Osteocyte (in vitro differentiated cells): ENCODE measurements at regions not wholly inside any gene's neighbourhood (a gene's known extent, or its start where the extent isn't known, plus 50 kb on each side); places are given as distances from the start of the nearest gene placed in this dataset.
"Not testable (repeated sequence)": the region's sequence is repeated elsewhere in the genome, so short reads cannot be mapped to it uniquely, and the experiment has no call there.

ENCODE experiments used
- DNase-seq: peaks from one replicate; pipeline ENCODE4 v3.0.0; 2021; ENCODE audit warnings: mixed read lengths; ENCODE audit not compliant: unreplicated experiment; ENCODE audit errors: extremely low spot score
- H3K27ac Mint-ChIP-seq: one replicate; pipeline ENCODE4 v1.8.0; 2021; ENCODE audit warnings: mild to moderate bottlenecking, mixed read lengths; ENCODE audit not compliant: unreplicated experiment
- H3K27me3 Mint-ChIP-seq: one replicate; pipeline ENCODE4 v1.8.0; 2021; ENCODE audit warnings: mixed read lengths; ENCODE audit not compliant: unreplicated experiment
- H3K36me3 Mint-ChIP-seq: one replicate; pipeline ENCODE4 v1.8.0; 2021; ENCODE audit warnings: mixed read lengths; ENCODE audit not compliant: unreplicated experiment
- H3K4me1 Mint-ChIP-seq: one replicate; pipeline ENCODE4 v1.8.0; 2021; ENCODE audit warnings: mixed read lengths; ENCODE audit not compliant: unreplicated experiment
- H3K4me3 Mint-ChIP-seq: one replicate; pipeline ENCODE4 v1.8.0; 2021; ENCODE audit warnings: mild to moderate bottlenecking, moderate library complexity, mixed read lengths; ENCODE audit not compliant: unreplicated experiment
- H3K9me3 Mint-ChIP-seq: one replicate; pipeline ENCODE4 v1.8.0; 2021; ENCODE audit warnings: mixed read lengths; ENCODE audit not compliant: unreplicated experiment
- TF ChIP-seq, protein P1 (sequence below): fragments of 200-600 bp; sonication (generic); IDR thresholded peaks from 2 replicates; pipeline ENCODE4 v1.5.0; 2021; ENCODE audit warnings: antibody characterized with exemption, mild to moderate bottlenecking, moderate library complexity

DNA sequence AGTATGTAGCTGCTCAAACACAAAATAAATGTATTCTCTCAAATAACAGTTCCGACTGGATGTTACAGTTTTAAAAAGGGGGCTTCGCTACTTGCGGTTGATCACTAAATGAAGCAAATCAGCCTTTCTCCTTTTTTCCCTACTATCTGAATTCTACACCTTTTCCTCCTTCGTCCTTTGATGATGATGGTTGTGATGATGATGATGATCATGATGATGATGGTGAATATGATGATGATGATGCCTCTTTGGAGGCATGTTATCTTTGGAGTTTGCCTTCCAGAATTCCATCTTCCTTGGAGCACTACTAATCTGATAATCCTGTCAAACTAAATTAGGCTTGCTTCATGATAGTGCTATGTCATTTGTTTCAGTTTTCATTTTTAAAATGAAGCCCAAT, 1073.3 kb downstream of the SOCS6 start:
- DNase-seq = no peak
- no peaks in the 10 kb centered on the region for H3K36me3 Mint-ChIP-seq
- H3K4me3 Mint-ChIP-seq = no peak overlapping the region
- no peaks in the 10 kb centered on the region for H3K4me1 Mint-ChIP-seq
- H3K27ac Mint-ChIP-seq = no peak overlapping the region
- TF ChIP-seq, protein P1, sequence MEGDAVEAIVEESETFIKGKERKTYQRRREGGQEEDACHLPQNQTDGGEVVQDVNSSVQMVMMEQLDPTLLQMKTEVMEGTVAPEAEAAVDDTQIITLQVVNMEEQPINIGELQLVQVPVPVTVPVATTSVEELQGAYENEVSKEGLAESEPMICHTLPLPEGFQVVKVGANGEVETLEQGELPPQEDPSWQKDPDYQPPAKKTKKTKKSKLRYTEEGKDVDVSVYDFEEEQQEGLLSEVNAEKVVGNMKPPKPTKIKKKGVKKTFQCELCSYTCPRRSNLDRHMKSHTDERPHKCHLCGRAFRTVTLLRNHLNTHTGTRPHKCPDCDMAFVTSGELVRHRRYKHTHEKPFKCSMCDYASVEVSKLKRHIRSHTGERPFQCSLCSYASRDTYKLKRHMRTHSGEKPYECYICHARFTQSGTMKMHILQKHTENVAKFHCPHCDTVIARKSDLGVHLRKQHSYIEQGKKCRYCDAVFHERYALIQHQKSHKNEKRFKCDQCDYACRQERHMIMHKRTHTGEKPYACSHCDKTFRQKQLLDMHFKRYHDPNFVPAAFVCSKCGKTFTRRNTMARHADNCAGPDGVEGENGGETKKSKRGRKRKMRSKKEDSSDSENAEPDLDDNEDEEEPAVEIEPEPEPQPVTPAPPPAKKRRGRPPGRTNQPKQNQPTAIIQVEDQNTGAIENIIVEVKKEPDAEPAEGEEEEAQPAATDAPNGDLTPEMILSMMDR = no peak
- peaks cover 26% of the 10 kb centered on the region for H3K9me3 Mint-ChIP-seq
- no peaks in the 10 kb centered on the region for H3K27me3 Mint-ChIP-seq

DNA sequence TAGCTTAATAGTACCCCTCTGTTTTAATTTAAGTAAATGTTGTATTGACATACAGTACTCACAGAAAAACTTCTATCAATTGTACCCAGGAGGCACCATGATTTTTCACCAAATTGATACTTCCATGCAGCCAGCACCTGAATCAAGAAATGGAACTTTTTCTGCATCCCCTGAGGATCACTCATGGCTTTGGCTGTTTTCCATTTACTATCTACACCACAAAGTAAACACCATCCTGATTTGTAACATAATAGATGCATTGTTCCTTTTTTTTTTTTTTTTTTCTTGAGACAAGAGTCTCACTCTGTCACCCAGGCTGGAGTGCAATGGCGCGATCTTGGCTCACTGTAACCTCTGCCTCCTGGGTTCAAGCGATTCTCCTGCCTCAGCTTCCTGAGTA, 1066.8 kb downstream of the SOCS6 start:
- not testable (repeated sequence) for H3K27ac Mint-ChIP-seq, H3K9me3 Mint-ChIP-seq, H3K4me1 Mint-ChIP-seq, H3K4me3 Mint-ChIP-seq, H3K27me3 Mint-ChIP-seq, DNase-seq, H3K36me3 Mint-ChIP-seq

DNA sequence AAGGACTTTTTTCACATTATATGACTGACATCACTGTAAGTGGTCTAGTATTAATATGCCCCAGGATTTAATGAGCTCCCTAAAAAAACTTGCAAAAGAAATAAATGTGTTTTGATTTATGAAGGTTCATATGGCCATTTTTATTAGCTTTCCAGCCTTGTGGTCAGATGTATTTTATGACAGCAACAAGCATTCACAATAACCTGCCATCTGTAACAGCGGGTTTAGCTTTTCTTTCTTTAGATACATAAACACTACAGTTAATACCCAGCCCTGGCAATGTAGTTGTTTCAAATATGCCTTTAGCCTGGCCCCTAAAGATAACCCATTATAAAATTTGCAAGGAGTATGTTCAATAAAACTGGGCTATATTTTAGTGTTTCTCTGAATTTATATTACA, 1063.8 kb downstream of the SOCS6 start:
- H3K27ac Mint-ChIP-seq = no peak overlapping the region
- TF ChIP-seq, protein P1 = no peak
- H3K4me1 Mint-ChIP-seq = no peaks in the 10 kb centered on the region
- no peak overlapping the region for H3K4me3 Mint-ChIP-seq
- no peak for DNase-seq
- no peaks in the 10 kb centered on the region for H3K9me3 Mint-ChIP-seq
- no peaks in the 10 kb centered on the region for H3K36me3 Mint-ChIP-seq
- H3K27me3 Mint-ChIP-seq = no peaks in the 10 kb centered on the region

DNA sequence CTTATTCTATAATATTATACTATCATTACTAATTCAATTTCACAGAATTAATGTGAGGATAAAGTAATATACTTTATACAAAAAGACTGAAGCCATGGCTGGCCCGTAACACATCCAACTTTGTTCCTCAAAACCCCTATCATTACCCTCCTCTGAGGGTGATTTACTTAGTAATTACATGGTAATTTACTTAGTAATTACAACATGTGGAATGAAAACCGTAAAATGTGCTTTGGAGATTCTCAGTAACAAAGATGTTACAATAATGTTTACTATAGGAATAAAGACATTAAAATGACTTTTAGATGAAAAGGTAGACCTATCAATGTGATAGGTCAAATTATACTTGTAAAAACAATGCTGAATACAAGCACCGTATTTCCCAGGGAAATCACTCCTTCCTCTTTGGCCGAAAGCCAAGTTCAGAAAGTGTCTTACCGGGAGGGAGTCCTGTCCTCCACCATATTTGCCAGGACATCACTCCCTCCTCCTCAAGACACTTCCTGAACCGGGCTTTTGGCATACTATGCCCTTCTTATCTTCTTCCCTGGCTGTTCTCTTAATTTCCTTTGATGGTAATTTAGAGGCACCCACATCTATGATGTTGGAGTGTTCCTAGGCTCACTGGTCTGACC, 1047.8 kb downstream of the SOCS6 start:
- no peak overlapping the region for H3K27ac Mint-ChIP-seq
- no peaks in the 10 kb centered on the region for H3K27me3 Mint-ChIP-seq
- TF ChIP-seq, protein P1 = no peak
- H3K9me3 Mint-ChIP-seq = no peaks in the 10 kb centered on the region
- DNase-seq = no peak
- H3K4me3 Mint-ChIP-seq = no peak overlapping the region
- H3K4me1 Mint-ChIP-seq = no peaks in the 10 kb centered on the region
- no peaks in the 10 kb centered on the region for H3K36me3 Mint-ChIP-seq

DNA sequence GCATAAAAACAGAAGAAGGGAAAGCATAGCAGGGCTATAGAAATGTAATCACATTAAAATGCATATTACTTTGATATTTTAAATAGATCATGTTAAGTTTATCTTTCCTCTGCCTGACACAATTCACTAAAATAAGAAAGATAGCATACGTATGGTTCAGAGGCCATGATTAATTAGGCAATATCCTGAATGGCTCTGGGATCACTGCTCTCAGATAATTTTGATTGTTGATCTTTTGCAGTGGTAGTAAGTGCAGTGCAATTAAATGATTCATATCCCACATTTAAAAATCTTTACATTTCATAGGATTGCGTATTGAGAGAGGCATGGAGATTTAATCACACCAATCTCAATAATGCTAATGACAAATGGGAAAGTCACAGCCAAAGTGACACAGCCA, 1040.7 kb downstream of the SOCS6 start:
- no peaks in the 10 kb centered on the region for H3K36me3 Mint-ChIP-seq
- TF ChIP-seq, protein P1 = no peak
- no peaks in the 10 kb centered on the region for H3K27me3 Mint-ChIP-seq
- H3K4me1 Mint-ChIP-seq = no peaks in the 10 kb centered on the region
- no peak overlapping the region for H3K4me3 Mint-ChIP-seq
- DNase-seq = no peak
- H3K9me3 Mint-ChIP-seq = peaks cover 13% of the 10 kb centered on the region
- H3K27ac Mint-ChIP-seq = no peak overlapping the region

DNA sequence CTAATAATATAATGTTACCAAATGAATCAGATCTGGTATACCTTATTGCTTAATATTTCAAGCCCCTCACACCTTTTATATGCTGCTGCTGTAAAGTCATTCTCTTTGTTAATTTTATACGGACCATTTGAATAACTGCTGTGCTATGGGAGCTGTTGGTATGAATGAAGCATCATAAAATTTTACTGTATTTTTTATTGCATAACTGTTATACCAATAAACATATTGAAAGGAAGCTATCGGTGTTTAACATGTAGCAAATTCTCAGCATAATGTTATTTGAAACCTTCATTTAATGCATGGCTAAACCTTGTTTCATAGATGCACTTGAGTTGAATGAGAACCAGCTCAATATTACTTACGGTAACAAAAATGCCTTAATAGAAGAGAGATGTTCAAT, 1040.3 kb downstream of the SOCS6 start:
- H3K9me3 Mint-ChIP-seq = peaks cover 13% of the 10 kb centered on the region
- no peak for DNase-seq
- no peak overlapping the region for H3K27ac Mint-ChIP-seq
- H3K27me3 Mint-ChIP-seq = no peaks in the 10 kb centered on the region
- no peaks in the 10 kb centered on the region for H3K4me1 Mint-ChIP-seq
- no peaks in the 10 kb centered on the region for H3K36me3 Mint-ChIP-seq
- TF ChIP-seq, protein P1 = no peak
- H3K4me3 Mint-ChIP-seq = no peak overlapping the region
